Left ventricle myocardium inferior (tissue), 1 donor: ENCODE measurements at regions not wholly inside any gene's neighbourhood (a gene's known extent, or its start where the extent isn't known, plus 50 kb on each side); places are given as distances from the start of the nearest gene placed in this dataset.
A peak's percentile ranks its signal among the peaks of the same experiment; 100 is the strongest.

Source experiments
- DNase-seq: peaks from one replicate; pipeline ENCODE4 v3.0.0-alpha.2; 2020
- H3K27ac ChIP-seq: fragments of 200-600 bp; replicated peaks from 2 replicates; pipeline ENCODE4 v1.8.0; 2021
- H3K27me3 ChIP-seq: fragments of 200-600 bp; 2 replicates; pipeline ENCODE4 v1.8.0; 2021; ENCODE audit warnings: low read depth
- H3K36me3 ChIP-seq: fragments of 200-600 bp; 2 replicates; pipeline ENCODE4 v1.8.0; 2021
- H3K4me1 ChIP-seq: fragments of 200-600 bp; 2 replicates; pipeline ENCODE4 v1.8.0; 2021
- H3K4me3 ChIP-seq: fragments of 200-600 bp; 2 replicates; pipeline ENCODE4 v1.8.0; 2021; ENCODE audit warnings: mild to moderate bottlenecking, moderate library complexity
- H3K9me3 ChIP-seq: fragments of 200-600 bp; replicated peaks from 2 replicates; pipeline ENCODE4 v1.8.0; 2021
- intact Hi-C: fragments of 100-400 bp; cut with micrococcal nuclease; formaldehyde crosslinking; loops from one replicate; pipeline ENCODE4 v1.11.0; 2022
- TF ChIP-seq, protein P1 (sequence below): fragments of 200-600 bp; IDR thresholded peaks from 2 replicates; pipeline ENCODE4 v1.8.0; 2021; ENCODE audit warnings: antibody characterized with exemption, mild to moderate bottlenecking, borderline replicate concordance
- donor health status: DM: no; HTN: yes; CAD: no; lungs with severe emphysema.

DNA sequence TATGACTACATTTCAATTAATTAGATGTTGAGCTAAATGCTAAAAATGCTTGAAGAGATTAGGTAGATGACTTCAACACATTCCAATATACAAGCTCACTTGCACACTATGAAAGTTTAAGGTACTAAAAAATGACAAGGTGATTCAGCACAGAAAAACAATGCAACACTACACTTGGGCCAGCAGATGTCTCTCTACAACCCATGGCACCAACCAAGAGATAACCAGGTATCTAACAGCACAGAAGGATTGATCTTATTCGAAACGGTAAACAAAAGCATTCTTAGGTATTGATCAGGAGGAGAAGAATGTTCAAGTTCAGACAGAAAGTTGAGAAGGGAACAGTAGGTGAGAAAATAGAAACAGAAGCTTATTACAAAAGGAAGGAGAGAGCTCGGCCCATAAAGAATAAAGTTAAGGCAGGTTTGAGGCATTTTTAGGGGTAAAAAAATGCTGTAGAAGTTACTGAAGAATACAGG lies 248.2 kb upstream of the KLF14 start:
- Histone ChIP-seq H3K4me3 (no peak overlapping the region), H3K9me3 (no peaks in the 10 kb centered on the region), H3K4me1 (peaks cover 78% of the 10 kb centered on the region), H3K36me3 (peaks cover 12% of the 10 kb centered on the region), H3K27me3 (no peaks in the 10 kb centered on the region), H3K27ac (peak overlapping the region; percentile 41)
- intact Hi-C loops, result no loop called here
- TF ChIP-seq, protein P1, sequence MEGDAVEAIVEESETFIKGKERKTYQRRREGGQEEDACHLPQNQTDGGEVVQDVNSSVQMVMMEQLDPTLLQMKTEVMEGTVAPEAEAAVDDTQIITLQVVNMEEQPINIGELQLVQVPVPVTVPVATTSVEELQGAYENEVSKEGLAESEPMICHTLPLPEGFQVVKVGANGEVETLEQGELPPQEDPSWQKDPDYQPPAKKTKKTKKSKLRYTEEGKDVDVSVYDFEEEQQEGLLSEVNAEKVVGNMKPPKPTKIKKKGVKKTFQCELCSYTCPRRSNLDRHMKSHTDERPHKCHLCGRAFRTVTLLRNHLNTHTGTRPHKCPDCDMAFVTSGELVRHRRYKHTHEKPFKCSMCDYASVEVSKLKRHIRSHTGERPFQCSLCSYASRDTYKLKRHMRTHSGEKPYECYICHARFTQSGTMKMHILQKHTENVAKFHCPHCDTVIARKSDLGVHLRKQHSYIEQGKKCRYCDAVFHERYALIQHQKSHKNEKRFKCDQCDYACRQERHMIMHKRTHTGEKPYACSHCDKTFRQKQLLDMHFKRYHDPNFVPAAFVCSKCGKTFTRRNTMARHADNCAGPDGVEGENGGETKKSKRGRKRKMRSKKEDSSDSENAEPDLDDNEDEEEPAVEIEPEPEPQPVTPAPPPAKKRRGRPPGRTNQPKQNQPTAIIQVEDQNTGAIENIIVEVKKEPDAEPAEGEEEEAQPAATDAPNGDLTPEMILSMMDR, result peak; percentile 74
- DNase-seq, result no peak

GRCh38 chr7:130982651-130983050 lies 248.6 kb upstream of the KLF14 start:
- intact Hi-C loops, result no loop called here
- Histone ChIP-seq H3K27me3 (no peaks in the 10 kb centered on the region), H3K36me3 (peaks cover 15% of the 10 kb centered on the region), H3K27ac (peak overlapping the region; percentile 41), H3K9me3 (no peaks in the 10 kb centered on the region), H3K4me3 (no peak overlapping the region), H3K4me1 (peaks cover 82% of the 10 kb centered on the region)
- TF ChIP-seq, protein P1, result no peak
- no peak for DNase-seq

GRCh38 chr7:130985361-130985760 lies 251.4 kb upstream of the KLF14 start:
- DNase-seq, result no peak
- intact Hi-C loops, result no loop called here
- Histone ChIP-seq H3K27ac (peak overlapping the region; percentile 60), H3K9me3 (no peaks in the 10 kb centered on the region), H3K27me3 (no peaks in the 10 kb centered on the region), H3K4me3 (no peak overlapping the region), H3K36me3 (peaks cover 15% of the 10 kb centered on the region), H3K4me1 (peaks cover 92% of the 10 kb centered on the region)
- TF ChIP-seq, protein P1, result no peak

- Histone ChIP-seq H3K36me3 (peaks cover 15% of the 10 kb centered on the region), H3K4me1 (peaks cover 99% of the 10 kb centered on the region), H3K9me3 (no peaks in the 10 kb centered on the region), H3K27ac (peak overlapping the region; percentile 60), H3K4me3 (no peak overlapping the region), H3K27me3 (no peaks in the 10 kb centered on the region)
- DNase-seq, result no peak
- intact Hi-C loops, result no loop called here
- TF ChIP-seq, protein P1, result no peak
Measured at GRCh38 chr7:130986261-130986690, 252.3 kb upstream of the KLF14 start.

DNA sequence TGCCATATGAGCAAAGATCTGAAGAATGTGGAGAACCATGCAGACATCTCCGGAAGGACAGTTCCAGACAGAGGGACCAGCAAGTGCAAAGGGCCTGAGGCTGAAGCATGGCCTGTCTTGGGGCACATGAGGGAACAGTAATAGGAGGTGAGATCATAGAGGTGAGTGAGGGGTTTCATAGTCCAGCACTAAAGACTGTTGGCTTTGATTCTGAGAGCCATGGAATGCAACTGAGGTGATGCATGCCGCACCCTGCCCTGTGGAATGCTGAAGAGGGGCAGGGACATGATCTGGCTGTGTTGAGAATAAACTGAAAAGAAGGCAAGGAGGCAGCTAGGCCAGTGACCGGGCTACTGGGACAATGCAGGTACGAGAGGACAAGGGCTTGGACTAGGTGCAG lies 253.1 kb upstream of the KLF14 start:
- H3K4me3 ChIP-seq, result no peak overlapping the region
- TF ChIP-seq, protein P1, result no peak
- peaks cover 99% of the 10 kb centered on the region for H3K4me1 ChIP-seq
- peak overlapping the region; percentile 28 for H3K27ac ChIP-seq
- no peak for DNase-seq
- peaks cover 15% of the 10 kb centered on the region for H3K36me3 ChIP-seq
- intact Hi-C loops, result no loop called here
- no peaks in the 10 kb centered on the region for H3K9me3 ChIP-seq
- H3K27me3 ChIP-seq, result no peaks in the 10 kb centered on the region

GRCh38 chr7:130988443-130988842 lies 254.4 kb upstream of the KLF14 start:
- DNase-seq, result no peak
- peak overlapping the region; percentile 43 for H3K27ac ChIP-seq
- H3K9me3 ChIP-seq, result no peaks in the 10 kb centered on the region
- intact Hi-C loops, result no loop called here
- H3K4me1 ChIP-seq, result peaks cover 96% of the 10 kb centered on the region
- H3K36me3 ChIP-seq, result peaks cover 13% of the 10 kb centered on the region
- no peak overlapping the region for H3K4me3 ChIP-seq
- TF ChIP-seq, protein P1, result no peak
- no peaks in the 10 kb centered on the region for H3K27me3 ChIP-seq
